Activated T-cell treated with anti-CD3 and anti-CD28 coated beads, Interleukin-2, amount 50 U/mL, for 72 hours (primary cell): ENCODE measurements at regions not wholly inside any gene's neighbourhood (a gene's known extent, or its start where the extent isn't known, plus 50 kb on each side); places are given as distances from the start of the nearest gene placed in this dataset.
A peak's percentile ranks its signal among the peaks of the same experiment; 100 is the strongest.
"Not testable (repeated sequence)": the region's sequence is repeated elsewhere in the genome, so short reads cannot be mapped to it uniquely, and the experiment has no call there.

ENCODE experiments used
- ATAC-seq, 2 donors: fragments of 150-1000 bp; cut with Tn5 transposase; replicated peaks in 1 of 2; 2 replicates each; pipeline ENCODE4 v1.10.0; 2021; ENCODE audit warnings: moderate library complexity in 2 of 2, mild to moderate bottlenecking in 1 of 2
- DNase-seq, 2 donors: peaks; one replicate each; pipeline ENCODE4 v3.0.0; 2021 to 2022; ENCODE audit warnings: mixed read lengths in 1 of 2
- H3K27ac Mint-ChIP-seq: one replicate; pipeline ENCODE4 v1.8.0; 2022; ENCODE audit warnings: mild to moderate bottlenecking, moderate library complexity, mixed read lengths
- H3K27me3 Mint-ChIP-seq: one replicate; pipeline ENCODE4 v1.8.0; 2022; ENCODE audit warnings: low read depth, mixed read lengths
- H3K36me3 Mint-ChIP-seq, 2 donors: one replicate each; pipeline ENCODE4 v1.8.0; 2022; ENCODE audit warnings: mixed read lengths in 2 of 2, mild to moderate bottlenecking in 1 of 2; ENCODE audit not compliant: insufficient read depth in 2 of 2
- H3K4me1 Mint-ChIP-seq: one replicate; pipeline ENCODE4 v1.8.0; 2022; ENCODE audit warnings: low read depth, mixed read lengths
- H3K4me3 Mint-ChIP-seq, 2 donors: one replicate each; pipeline ENCODE4 v1.8.0; 2022; ENCODE audit warnings: mild to moderate bottlenecking in 2 of 2, mixed read lengths in 2 of 2, moderate library complexity in 2 of 2
- H3K9me3 Mint-ChIP-seq, 2 donors: one replicate each; pipeline ENCODE4 v1.8.0; 2022; ENCODE audit warnings: mixed read lengths in 2 of 2

GRCh38 chr2:75894170-75894569 is 183.5 kb upstream of the GCFC2 start:
- no peak overlapping the region for H3K27ac Mint-ChIP-seq
- no peaks in the 10 kb centered on the region for H3K4me1 Mint-ChIP-seq
- no peaks in the 10 kb centered on the region for H3K27me3 Mint-ChIP-seq
- H3K36me3 Mint-ChIP-seq, result no peaks in the 10 kb centered on the region
- H3K4me3 Mint-ChIP-seq, result no peak overlapping the region
- DNase-seq (no peak), ATAC-seq (no peak)
- H3K9me3 Mint-ChIP-seq, result peaks cover 0 to 2% of the 10 kb centered on the region in 2 donors

DNA sequence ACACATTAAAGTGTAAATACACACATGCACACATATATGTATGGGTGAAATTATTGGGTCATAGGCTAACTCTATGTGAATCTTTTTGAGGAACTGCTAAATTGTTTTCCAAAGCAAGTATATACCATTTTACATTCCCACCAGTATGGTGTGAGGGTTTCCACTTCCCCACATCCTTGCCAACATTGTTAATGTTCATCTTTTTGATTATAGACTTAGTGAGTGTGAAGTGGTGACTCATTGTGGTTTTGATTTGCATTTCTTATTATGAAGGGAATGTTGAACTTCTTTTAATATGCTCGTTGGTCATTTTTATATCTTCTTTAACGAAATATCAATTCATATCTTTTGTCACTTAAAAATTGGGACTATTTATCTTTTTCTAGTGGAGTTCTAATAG is 181.8 kb upstream of the GCFC2 start:
- Mint-ChIP-seq H3K36me3 (no peaks in the 10 kb centered on the region), H3K4me3 (no peak overlapping the region), H3K27me3 (no peaks in the 10 kb centered on the region), H3K9me3 (peaks cover 1 to 3% of the 10 kb centered on the region in 2 donors), H3K27ac (no peak overlapping the region), H3K4me1 (no peaks in the 10 kb centered on the region)
- ATAC-seq (no peak), DNase-seq (no peak)

DNA sequence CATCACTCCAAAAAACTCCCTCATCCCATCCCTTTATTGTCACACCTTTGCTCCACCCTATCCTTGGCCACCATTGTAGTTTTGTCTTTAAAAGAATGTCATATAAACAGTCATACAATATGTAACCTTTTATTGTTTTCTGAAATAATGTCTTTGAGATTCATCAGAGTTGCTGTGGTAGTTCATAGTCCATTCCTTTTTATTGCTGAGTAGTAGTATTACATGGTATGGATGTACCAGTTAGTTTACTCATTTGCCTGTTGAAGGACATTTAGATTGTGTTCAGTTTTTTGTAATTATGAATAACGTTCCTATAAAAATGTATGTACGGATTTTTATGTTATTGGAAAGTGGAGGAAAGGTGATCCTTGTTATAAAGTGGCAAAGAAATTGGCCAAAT is 171.8 kb upstream of the GCFC2 start:
- Mint-ChIP-seq H3K27me3 (no peaks in the 10 kb centered on the region), H3K27ac (no peak overlapping the region), H3K4me1 (no peaks in the 10 kb centered on the region), H3K4me3 (no peak overlapping the region), H3K36me3 (no peaks in the 10 kb centered on the region), H3K9me3 (peaks cover 2 to 8% of the 10 kb centered on the region in 2 donors)
- ATAC-seq (no peak), DNase-seq (no peak)

GRCh38 chr2:75875606-75876005 is 164.9 kb upstream of the GCFC2 start:
- H3K27me3 Mint-ChIP-seq, result not testable (repeated sequence)

GRCh38 chr2:75871762-75872614 is 161.3 kb upstream of the GCFC2 start:
- H3K9me3 Mint-ChIP-seq, ATAC-seq, H3K36me3 Mint-ChIP-seq, H3K27ac Mint-ChIP-seq, H3K4me3 Mint-ChIP-seq, DNase-seq, H3K27me3 Mint-ChIP-seq, H3K4me1 Mint-ChIP-seq: not testable (repeated sequence)

More at GRCh38 chr2:75875606-75876005, 164.9 kb upstream of the GCFC2 start:
- H3K36me3 Mint-ChIP-seq, H3K4me1 Mint-ChIP-seq, H3K9me3 Mint-ChIP-seq, DNase-seq, ATAC-seq, H3K27ac Mint-ChIP-seq, H3K4me3 Mint-ChIP-seq: not testable (repeated sequence)

- Mint-ChIP-seq H3K4me1 (no peaks in the 10 kb centered on the region), H3K27ac (no peak overlapping the region), H3K27me3 (no peaks in the 10 kb centered on the region), H3K36me3 (no peaks in the 10 kb centered on the region), H3K9me3 (peaks cover 0 to 2% of the 10 kb centered on the region in 2 donors), H3K4me3 (no peak overlapping the region)
- DNase-seq, result no peak
- no peak for ATAC-seq
Measured at GRCh38 chr2:75870651-75871137, 160.0 kb upstream of the GCFC2 start.

DNA sequence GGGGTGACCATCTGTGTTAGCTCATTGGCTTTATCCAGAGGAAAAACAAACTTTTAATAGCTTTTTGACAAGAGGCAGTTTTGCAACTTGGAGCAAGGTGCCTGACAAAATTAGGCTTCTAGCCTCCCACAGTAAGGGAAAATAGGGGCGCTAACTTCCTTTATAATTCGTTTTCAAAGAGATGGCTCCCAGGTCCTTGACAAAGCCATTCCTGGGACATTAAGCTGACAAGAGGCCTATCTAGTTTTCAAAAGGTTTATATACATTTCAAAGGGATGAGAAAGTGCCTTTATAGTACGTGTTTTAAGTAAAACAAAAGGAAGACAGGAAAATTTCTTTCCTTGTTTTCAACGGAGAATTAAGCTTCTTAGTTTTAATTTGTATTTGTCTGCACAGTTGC is 159.4 kb upstream of the GCFC2 start:
- no peak overlapping the region for H3K4me3 Mint-ChIP-seq
- ATAC-seq (no peak), DNase-seq (no peak)
- no peaks in the 10 kb centered on the region for H3K36me3 Mint-ChIP-seq
- no peaks in the 10 kb centered on the region for H3K4me1 Mint-ChIP-seq
- H3K27ac Mint-ChIP-seq, result no peak overlapping the region
- H3K27me3 Mint-ChIP-seq, result no peaks in the 10 kb centered on the region
- H3K9me3 Mint-ChIP-seq, result peaks cover 0 to 2% of the 10 kb centered on the region in 2 donors

- Mint-ChIP-seq H3K36me3 (no peaks in the 10 kb centered on the region), H3K4me3 (no peak overlapping the region), H3K9me3 (no peaks in the 10 kb centered on the region), H3K27ac (no peak overlapping the region), H3K27me3 (no peaks in the 10 kb centered on the region), H3K4me1 (no peaks in the 10 kb centered on the region)
- no peak for ATAC-seq
- DNase-seq, result no peak
Measured at GRCh38 chr2:75865702-75866101, 155.0 kb upstream of the GCFC2 start.

- H3K4me3 Mint-ChIP-seq, result no peak overlapping the region
- H3K27me3 Mint-ChIP-seq, result no peaks in the 10 kb centered on the region
- ATAC-seq, result no peak
- no peaks in the 10 kb centered on the region for H3K4me1 Mint-ChIP-seq
- H3K27ac Mint-ChIP-seq, result no peak overlapping the region
- no peaks in the 10 kb centered on the region for H3K9me3 Mint-ChIP-seq
- no peaks in the 10 kb centered on the region for H3K36me3 Mint-ChIP-seq
- no peak for DNase-seq
Measured at GRCh38 chr2:75865083-75865482, 154.4 kb upstream of the GCFC2 start.

DNA sequence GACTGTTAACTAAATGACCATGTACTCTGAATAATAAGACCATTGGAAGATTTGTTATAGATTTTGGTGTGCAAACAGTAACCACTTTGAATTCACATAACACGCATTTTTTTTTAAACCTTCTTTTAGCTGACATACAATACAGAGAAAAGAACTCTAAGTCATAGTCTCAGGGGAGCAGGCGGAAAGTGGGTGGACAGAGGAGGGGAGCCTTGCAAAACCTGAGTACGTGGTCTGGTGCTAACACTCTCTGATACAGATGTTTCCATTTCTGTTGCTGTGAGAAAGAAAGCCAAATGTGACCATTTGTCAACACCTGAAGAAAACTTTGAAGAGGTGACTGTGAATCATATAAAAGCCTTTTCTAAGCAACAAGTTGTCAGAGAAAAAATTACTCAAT is 151.8 kb upstream of the GCFC2 start:
- Mint-ChIP-seq H3K9me3 (peaks cover 0 to 4% of the 10 kb centered on the region in 2 donors), H3K27me3 (no peaks in the 10 kb centered on the region), H3K4me1 (no peaks in the 10 kb centered on the region), H3K27ac (no peak overlapping the region), H3K4me3 (no peak overlapping the region), H3K36me3 (no peaks in the 10 kb centered on the region)
- DNase-seq (no peak), ATAC-seq (no peak)

DNA sequence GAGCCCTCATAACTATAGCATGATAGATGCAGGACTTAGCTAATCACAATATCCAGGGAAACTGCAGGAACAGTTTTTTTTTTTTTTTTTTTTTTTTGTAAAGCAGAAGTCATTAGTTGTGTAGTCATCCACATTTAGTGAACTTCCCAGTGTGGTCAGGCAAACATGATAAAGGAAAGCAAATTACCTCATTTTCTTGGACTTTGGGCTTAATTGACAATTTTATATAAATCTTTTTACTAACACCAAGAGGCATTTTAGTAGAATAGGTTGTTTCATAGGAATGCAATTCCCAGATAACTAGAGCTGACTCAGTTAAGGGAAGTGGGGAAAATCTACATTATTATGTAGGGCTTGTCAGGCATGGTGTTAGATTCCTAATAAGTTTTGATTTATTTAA is 142.7 kb upstream of the GCFC2 start:
- ATAC-seq, result no peak
- DNase-seq, result no peak
- no peaks in the 10 kb centered on the region for H3K4me1 Mint-ChIP-seq
- peaks cover 4 to 8% of the 10 kb centered on the region in 2 donors for H3K9me3 Mint-ChIP-seq
- no peaks in the 10 kb centered on the region for H3K27me3 Mint-ChIP-seq
- no peak overlapping the region for H3K4me3 Mint-ChIP-seq
- no peak overlapping the region for H3K27ac Mint-ChIP-seq
- peaks cover 0 to 3% of the 10 kb centered on the region in 2 donors for H3K36me3 Mint-ChIP-seq

GRCh38 chr2:75852639-75853038 is 141.9 kb upstream of the GCFC2 start:
- Mint-ChIP-seq H3K4me1 (no peaks in the 10 kb centered on the region), H3K27me3 (no peaks in the 10 kb centered on the region), H3K27ac (no peak overlapping the region), H3K9me3 (peaks cover 4 to 7% of the 10 kb centered on the region in 2 donors), H3K4me3 (no peak overlapping the region), H3K36me3 (peaks cover 0 to 3% of the 10 kb centered on the region in 2 donors)
- no peak for DNase-seq
- no peak for ATAC-seq

GRCh38 chr2:75846683-75847190 is 136.0 kb upstream of the GCFC2 start:
- no peaks in the 10 kb centered on the region for H3K9me3 Mint-ChIP-seq
- ATAC-seq (no peak), DNase-seq (no peak)
- H3K4me1 Mint-ChIP-seq, result no peaks in the 10 kb centered on the region
- no peak overlapping the region for H3K27ac Mint-ChIP-seq
- H3K36me3 Mint-ChIP-seq, result no peaks in the 10 kb centered on the region
- H3K27me3 Mint-ChIP-seq, result peaks cover 10% of the 10 kb centered on the region
- no peak overlapping the region for H3K4me3 Mint-ChIP-seq

GRCh38 chr2:75844651-75845050 is 133.9 kb upstream of the GCFC2 start:
- Mint-ChIP-seq H3K36me3 (no peaks in the 10 kb centered on the region), H3K27me3 (peaks cover 10% of the 10 kb centered on the region), H3K9me3 (peaks cover 0 to 1% of the 10 kb centered on the region in 2 donors), H3K27ac (no peak overlapping the region), H3K4me3 (no peak overlapping the region), H3K4me1 (no peaks in the 10 kb centered on the region)
- ATAC-seq, result peak; percentile 32 to 58
- DNase-seq, result no peak
